T-helper 1 cell treated with Interleukin-12 subunit alpha and Interleukin-12 subunit beta and Interleukin-4 antibody, amounts not matched to agents 30 μg/mL and 1 μg/mL, for 36 hours (primary cell): ENCODE measurements at regions not wholly inside any gene's neighbourhood (a gene's known extent, or its start where the extent isn't known, plus 50 kb on each side); places are given as distances from the start of the nearest gene placed in this dataset.

Source experiments
- H3K27ac Mint-ChIP-seq: one replicate; pipeline ENCODE4 v1.8.0; 2021; ENCODE audit warnings: mild to moderate bottlenecking, mixed read lengths
- H3K27me3 Mint-ChIP-seq: one replicate; pipeline ENCODE4 v1.8.0; 2021; ENCODE audit warnings: low read depth, mixed read lengths
- H3K36me3 Mint-ChIP-seq: one replicate; pipeline ENCODE4 v1.8.0; 2021; ENCODE audit warnings: low read depth, mixed read lengths
- H3K4me1 Mint-ChIP-seq: one replicate; pipeline ENCODE4 v1.8.0; 2021; ENCODE audit warnings: low read depth, mixed read lengths
- H3K4me3 Mint-ChIP-seq: one replicate; pipeline ENCODE4 v1.8.0; 2021; ENCODE audit warnings: mild to moderate bottlenecking, moderate library complexity, mixed read lengths
- H3K9me3 Mint-ChIP-seq: one replicate; pipeline ENCODE4 v1.8.0; 2021; ENCODE audit warnings: mixed read lengths

GRCh38 chr21:41095983-41096382 is 72.0 kb upstream of the BACE2 start:
- H3K27ac Mint-ChIP-seq, result no peak overlapping the region
- H3K27me3 Mint-ChIP-seq, result peaks cover 3% of the 10 kb centered on the region
- no peaks in the 10 kb centered on the region for H3K36me3 Mint-ChIP-seq
- no peak overlapping the region for H3K4me3 Mint-ChIP-seq
- peaks cover 9% of the 10 kb centered on the region for H3K9me3 Mint-ChIP-seq
- no peaks in the 10 kb centered on the region for H3K4me1 Mint-ChIP-seq

GRCh38 chr21:41098076-41098475 is 69.9 kb upstream of the BACE2 start:
- Mint-ChIP-seq H3K4me3 (no peak overlapping the region), H3K36me3 (no peaks in the 10 kb centered on the region), H3K27ac (no peak overlapping the region), H3K4me1 (no peaks in the 10 kb centered on the region), H3K27me3 (peaks cover 3% of the 10 kb centered on the region), H3K9me3 (peaks cover 10% of the 10 kb centered on the region)

DNA sequence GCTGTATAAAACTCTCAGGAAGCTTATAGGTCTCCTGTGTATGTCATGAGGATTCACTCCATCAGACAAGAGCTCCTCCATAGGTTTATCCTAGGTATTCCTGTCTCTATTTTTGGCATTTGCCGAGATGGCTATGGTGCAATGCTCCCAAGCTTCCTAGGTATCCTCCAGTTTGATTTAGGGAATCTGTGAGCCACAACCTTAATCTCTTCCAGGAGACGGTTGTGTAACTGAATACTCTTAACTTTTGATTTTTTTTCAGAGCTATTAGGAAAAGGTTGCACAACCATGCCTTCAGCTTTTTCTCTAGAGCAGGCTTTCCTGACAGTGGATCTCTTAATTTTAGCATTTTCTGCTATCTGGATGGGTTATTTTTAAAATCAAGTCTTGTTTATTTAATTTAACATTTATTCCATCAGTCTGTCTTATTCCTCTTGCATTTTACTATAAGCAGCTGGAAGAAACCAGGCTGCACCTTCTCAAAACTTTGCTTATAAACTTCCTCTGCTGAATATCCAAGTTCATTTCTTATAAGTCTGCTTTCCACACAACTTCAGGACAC is 69.4 kb upstream of the BACE2 start:
- no peaks in the 10 kb centered on the region for H3K4me1 Mint-ChIP-seq
- H3K4me3 Mint-ChIP-seq, result no peak overlapping the region
- no peak overlapping the region for H3K27ac Mint-ChIP-seq
- H3K27me3 Mint-ChIP-seq, result peaks cover 3% of the 10 kb centered on the region
- no peaks in the 10 kb centered on the region for H3K36me3 Mint-ChIP-seq
- H3K9me3 Mint-ChIP-seq, result peaks cover 10% of the 10 kb centered on the region

DNA sequence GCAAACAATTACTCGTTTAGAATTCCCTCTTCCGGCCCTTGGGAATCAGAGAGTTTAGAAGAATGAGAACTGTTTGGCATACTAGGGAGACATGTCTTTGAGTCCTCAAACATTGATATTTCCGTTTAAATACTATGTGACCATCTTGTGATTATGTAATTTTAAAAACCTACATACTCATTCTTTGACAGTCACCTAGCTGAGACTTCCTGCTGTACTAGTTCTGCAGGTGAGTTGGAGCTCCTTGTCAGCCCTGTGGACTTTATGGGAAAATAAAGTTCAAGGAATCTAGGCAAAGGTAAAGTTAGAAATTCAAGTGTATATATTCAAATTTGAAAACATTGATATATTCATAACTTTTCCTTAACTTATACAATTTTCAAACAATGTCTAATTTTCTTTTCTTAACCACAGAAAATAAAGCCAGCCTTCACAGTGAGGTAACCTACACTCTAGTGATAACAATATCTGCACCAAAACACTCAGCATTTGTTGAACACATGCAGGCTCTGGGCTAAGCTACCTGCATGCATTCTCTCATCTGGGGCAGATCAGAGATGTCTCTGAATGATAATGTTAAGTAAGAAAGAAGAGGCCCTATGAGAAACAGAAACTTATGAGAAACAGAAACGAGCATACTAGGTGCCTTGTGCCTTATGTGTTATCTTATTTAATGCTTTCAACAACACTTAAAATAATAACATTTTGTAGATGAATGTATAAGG is 67.0 kb upstream of the BACE2 start:
- H3K4me1 Mint-ChIP-seq, result no peaks in the 10 kb centered on the region
- no peak overlapping the region for H3K27ac Mint-ChIP-seq

DNA sequence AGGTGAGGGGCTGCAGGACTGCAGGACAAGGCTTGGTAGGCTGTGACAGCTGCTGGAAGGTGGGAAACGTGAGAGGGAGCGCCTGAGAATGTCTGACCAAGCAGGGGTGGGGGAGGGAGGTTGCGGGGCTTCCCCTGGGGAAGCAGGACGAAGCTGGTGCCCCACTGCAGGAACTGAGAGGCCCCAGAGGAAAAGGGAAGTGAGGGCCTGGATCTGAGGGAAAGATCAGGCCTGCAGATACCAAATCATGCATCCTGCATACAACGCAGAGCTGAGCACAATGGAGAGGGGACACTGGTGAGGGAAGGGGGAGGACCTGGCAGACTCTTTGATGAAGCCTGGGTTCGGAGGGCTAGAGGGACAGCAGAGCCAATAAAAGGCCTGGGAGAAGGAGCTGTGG is 65.7 kb upstream of the BACE2 start:
- no peaks in the 10 kb centered on the region for H3K36me3 Mint-ChIP-seq
- no peak overlapping the region for H3K27ac Mint-ChIP-seq
- H3K4me1 Mint-ChIP-seq, result no peaks in the 10 kb centered on the region
- peaks cover 10% of the 10 kb centered on the region for H3K9me3 Mint-ChIP-seq
- no peaks in the 10 kb centered on the region for H3K27me3 Mint-ChIP-seq
- H3K4me3 Mint-ChIP-seq, result no peak overlapping the region

More for the DNA sequence above, 67.0 kb upstream of the BACE2 start:
- Mint-ChIP-seq H3K9me3 (peaks cover 10% of the 10 kb centered on the region), H3K27me3 (no peaks in the 10 kb centered on the region), H3K4me3 (no peak overlapping the region), H3K36me3 (no peaks in the 10 kb centered on the region)

DNA sequence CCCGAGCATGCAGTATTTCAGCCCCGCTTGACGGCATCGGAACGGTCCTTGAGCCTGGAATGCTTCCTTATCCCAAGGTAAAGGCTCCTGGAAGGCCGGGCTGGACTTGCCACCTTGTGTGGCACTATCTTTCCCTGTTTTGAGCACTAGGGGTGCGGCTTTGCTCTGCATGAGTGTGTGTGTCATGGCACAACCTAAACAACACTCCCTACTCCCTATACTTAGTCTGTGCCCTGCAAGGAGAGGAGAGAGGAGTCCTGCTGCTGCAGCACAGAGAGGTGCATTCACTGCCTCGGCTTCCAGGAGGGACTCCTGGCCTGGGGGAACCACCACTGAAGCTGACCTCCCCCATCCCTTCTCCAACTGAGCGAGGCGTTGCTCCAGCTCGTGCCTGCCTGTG is 60.4 kb upstream of the BACE2 start:
- H3K27me3 Mint-ChIP-seq, result peaks cover 7% of the 10 kb centered on the region
- no peak overlapping the region for H3K27ac Mint-ChIP-seq
- H3K4me3 Mint-ChIP-seq, result no peak overlapping the region
- H3K36me3 Mint-ChIP-seq, result no peaks in the 10 kb centered on the region
- no peaks in the 10 kb centered on the region for H3K9me3 Mint-ChIP-seq
- H3K4me1 Mint-ChIP-seq, result peaks cover under 1% of the 10 kb centered on the region

DNA sequence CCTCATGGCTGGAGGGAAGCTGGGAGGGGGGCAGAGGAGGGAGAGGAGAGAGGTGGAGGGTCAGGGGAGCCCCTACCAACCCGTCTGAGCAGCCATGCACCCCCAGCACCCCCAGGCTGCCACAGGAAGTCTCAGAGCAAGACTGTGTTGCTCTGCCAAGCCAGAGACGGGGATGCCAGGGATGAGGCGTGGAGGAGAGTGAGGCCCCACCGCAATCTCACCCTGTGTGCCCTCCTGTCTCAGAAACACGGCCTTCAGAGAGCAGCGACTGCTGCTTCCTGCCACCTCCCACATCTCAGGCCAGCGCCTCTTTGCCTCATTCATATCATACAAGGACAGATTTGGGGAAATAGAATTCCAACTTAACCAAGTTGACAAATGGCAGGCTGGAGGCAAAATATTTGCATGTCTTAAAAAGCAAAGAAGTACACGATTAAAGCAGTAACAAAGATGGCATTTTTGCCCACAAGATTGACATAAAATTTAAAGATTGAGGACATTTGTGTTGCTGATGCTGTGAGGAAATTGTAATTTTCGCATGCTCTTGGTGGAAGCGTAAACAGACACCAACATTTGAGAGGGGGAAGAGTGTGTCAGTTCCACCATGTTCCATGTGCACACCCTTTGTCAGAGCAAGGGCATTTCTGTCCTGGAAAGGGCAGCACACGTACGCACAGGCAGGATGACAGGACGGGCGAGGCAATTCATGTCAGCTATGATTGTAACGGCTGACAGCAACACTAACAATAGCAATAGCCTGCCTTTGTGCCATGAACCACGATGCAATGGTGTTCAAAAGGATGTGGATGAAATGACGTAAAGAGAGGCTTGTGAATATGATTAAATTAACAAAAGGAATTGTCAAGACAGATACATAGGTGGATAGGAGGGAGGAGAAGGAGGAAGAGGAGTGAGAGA is 59.0 kb upstream of the BACE2 start:
- no peak overlapping the region for H3K27ac Mint-ChIP-seq
- H3K4me3 Mint-ChIP-seq, result no peak overlapping the region
- no peaks in the 10 kb centered on the region for H3K36me3 Mint-ChIP-seq
- no peaks in the 10 kb centered on the region for H3K9me3 Mint-ChIP-seq
- peaks cover 5% of the 10 kb centered on the region for H3K4me1 Mint-ChIP-seq
- H3K27me3 Mint-ChIP-seq, result peaks cover 7% of the 10 kb centered on the region

- Mint-ChIP-seq H3K27ac (no peak overlapping the region), H3K27me3 (peaks cover 7% of the 10 kb centered on the region)
Measured at GRCh38 chr21:41110161-41110560, 57.8 kb upstream of the BACE2 start.

DNA sequence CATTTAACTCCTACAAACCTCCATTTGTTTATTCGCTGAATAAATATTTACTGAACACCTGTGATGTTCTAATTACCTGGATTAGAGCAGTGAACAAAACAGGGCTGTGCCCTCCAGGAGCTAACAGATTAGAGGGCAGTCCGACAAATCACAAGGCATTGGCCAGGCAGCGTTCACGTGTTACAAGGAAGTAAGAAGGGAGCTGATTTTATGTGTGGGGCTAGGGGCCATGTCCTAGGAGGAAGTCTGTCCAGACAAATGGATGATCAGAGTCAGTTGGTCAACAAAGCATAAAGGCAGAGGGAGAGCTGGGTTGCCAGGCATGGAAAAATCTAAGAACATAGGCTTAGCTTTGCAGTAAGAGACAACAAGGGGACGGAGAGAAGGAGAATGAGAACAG is 57.3 kb upstream of the BACE2 start:
- H3K4me3 Mint-ChIP-seq, result no peak overlapping the region
- H3K27ac Mint-ChIP-seq, result no peak overlapping the region
- no peaks in the 10 kb centered on the region for H3K36me3 Mint-ChIP-seq
- peaks cover 5% of the 10 kb centered on the region for H3K4me1 Mint-ChIP-seq
- peaks cover 7% of the 10 kb centered on the region for H3K27me3 Mint-ChIP-seq
- no peaks in the 10 kb centered on the region for H3K9me3 Mint-ChIP-seq

More at GRCh38 chr21:41110161-41110560, 57.8 kb upstream of the BACE2 start:
- no peaks in the 10 kb centered on the region for H3K36me3 Mint-ChIP-seq
- H3K4me3 Mint-ChIP-seq, result no peak overlapping the region
- peaks cover 5% of the 10 kb centered on the region for H3K4me1 Mint-ChIP-seq
- no peaks in the 10 kb centered on the region for H3K9me3 Mint-ChIP-seq

DNA sequence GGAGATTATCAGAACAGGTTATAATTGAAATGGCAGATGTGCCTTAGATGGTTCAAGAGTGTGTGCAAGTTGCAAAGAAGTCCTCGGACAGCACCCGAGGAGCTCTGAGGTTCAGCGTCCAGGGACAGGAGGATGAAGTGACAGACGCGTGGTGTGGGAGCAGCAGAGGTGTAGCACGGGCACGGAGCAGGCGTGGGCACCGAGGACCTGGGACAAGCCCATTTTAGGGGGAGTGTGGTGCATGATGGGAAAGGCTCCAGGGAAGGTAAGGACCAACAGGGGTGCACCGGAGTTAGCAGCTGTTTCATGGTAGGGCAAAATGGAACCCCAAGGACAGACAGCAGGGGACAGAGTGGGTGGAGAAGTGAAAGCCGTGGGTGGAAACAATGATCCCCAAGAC is 56.3 kb upstream of the BACE2 start:
- peaks cover 5% of the 10 kb centered on the region for H3K4me1 Mint-ChIP-seq
- no peaks in the 10 kb centered on the region for H3K36me3 Mint-ChIP-seq
- H3K27ac Mint-ChIP-seq, result no peak overlapping the region
- H3K27me3 Mint-ChIP-seq, result peaks cover 7% of the 10 kb centered on the region
- H3K9me3 Mint-ChIP-seq, result no peaks in the 10 kb centered on the region
- H3K4me3 Mint-ChIP-seq, result no peak overlapping the region

DNA sequence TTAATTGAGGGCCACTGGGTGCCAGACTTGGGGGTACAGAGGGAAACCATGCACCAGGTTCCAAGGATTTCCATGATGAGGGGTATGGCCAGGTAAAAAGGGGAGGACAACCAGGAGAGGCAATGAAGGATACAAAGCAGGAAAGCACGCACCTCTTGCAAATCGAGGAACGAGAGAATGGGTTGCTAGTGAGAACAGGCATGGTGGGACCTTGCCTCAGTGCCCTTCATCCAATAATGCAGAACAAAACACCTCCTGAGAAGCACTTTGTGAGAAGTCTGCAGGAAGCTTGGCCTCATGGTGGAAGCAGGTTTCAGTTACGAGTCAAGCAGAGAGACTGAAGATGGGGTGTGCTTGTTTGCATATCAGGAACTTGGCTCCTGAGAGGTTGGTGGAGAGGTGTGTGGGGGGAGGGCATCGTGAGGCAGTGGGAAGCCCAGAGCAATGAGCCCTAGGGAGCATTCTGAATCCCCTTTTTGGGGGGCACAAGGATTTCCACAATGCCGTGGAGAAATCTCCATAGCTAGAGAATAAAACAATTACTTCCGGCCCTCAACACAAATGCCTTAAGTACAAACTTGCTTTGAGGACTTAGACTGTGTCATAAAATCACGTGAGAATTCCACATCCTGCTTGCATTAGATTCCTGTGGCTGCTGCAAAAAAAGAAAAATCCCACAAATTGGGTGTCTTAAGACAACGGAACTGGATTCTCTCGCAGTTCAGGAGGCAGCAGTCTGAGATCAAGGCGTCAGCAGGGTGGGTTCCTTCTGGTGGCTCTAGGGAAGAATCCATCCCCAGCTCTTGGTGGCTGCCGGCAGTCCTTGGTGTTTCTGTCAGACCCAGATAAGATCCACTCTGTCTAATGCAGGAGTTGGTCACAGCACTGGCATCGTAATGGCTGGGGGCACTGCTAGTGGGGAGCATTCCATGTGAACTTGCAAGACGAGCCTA is 54.9 kb upstream of the BACE2 start:
- Mint-ChIP-seq H3K4me1 (peaks cover 5% of the 10 kb centered on the region), H3K9me3 (no peaks in the 10 kb centered on the region), H3K27me3 (peaks cover 7% of the 10 kb centered on the region), H3K4me3 (peak overlapping the region; percentile 38), H3K36me3 (no peaks in the 10 kb centered on the region), H3K27ac (no peak overlapping the region)

- no peaks in the 10 kb centered on the region for H3K27me3 Mint-ChIP-seq
- no peak overlapping the region for H3K4me3 Mint-ChIP-seq
- no peak overlapping the region for H3K27ac Mint-ChIP-seq
- peaks cover 5% of the 10 kb centered on the region for H3K4me1 Mint-ChIP-seq
- no peaks in the 10 kb centered on the region for H3K9me3 Mint-ChIP-seq
- H3K36me3 Mint-ChIP-seq, result no peaks in the 10 kb centered on the region
Measured at GRCh38 chr21:41115851-41116250, 52.1 kb upstream of the BACE2 start.
